ENCODE measurements at regions not wholly inside any gene's neighbourhood (a gene's known extent, or its start where the extent isn't known, plus 50 kb on each side); places are given as distances from the start of the nearest gene placed in this dataset.

DNA sequence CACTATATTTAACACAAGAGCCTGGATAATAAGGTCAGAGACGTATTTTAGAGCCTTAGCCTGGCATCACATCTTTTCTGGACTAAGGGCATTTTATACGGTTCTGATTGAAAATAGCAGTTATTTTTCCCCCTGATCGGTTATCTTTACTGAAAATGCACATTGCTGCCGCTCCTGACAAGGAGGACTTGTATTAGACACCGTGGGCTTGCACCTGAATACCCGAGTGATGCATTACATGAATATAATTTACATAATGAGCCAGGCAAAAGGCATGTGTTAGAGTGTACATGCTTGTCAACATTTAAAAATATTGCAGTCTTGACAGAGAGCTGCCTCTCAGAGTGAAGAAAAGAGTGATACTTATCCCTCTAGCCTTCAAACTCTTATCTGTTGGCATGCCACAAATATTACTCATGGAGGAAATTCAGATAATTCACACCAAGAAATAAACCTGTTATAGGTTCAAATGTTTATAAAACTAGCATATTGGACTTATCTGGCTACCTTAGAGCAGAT, 470.5 kb upstream of the ETAA1 start:
- no peak overlapping the region for H3K27ac ChIP-seq
- H4K20me1 ChIP-seq = no peaks in the 10 kb centered on the region
- no peak overlapping the region for H3K4me3 ChIP-seq
- no peaks in the 10 kb centered on the region for H3K9me3 ChIP-seq (replicated peaks in 1 of 11)
- no peaks in the 10 kb centered on the region for H3K4me1 ChIP-seq
- H3K9ac ChIP-seq = no peak overlapping the region
- no peak for TF ChIP-seq Cebpa-rat (IDR thresholded peaks at IDR 0.05)
- no peaks in the 10 kb centered on the region for H3K36me3 ChIP-seq
- no peak overlapping the region for H3K4me2 ChIP-seq
- no peaks in the 10 kb centered on the region for H3K27me3 ChIP-seq

DNA sequence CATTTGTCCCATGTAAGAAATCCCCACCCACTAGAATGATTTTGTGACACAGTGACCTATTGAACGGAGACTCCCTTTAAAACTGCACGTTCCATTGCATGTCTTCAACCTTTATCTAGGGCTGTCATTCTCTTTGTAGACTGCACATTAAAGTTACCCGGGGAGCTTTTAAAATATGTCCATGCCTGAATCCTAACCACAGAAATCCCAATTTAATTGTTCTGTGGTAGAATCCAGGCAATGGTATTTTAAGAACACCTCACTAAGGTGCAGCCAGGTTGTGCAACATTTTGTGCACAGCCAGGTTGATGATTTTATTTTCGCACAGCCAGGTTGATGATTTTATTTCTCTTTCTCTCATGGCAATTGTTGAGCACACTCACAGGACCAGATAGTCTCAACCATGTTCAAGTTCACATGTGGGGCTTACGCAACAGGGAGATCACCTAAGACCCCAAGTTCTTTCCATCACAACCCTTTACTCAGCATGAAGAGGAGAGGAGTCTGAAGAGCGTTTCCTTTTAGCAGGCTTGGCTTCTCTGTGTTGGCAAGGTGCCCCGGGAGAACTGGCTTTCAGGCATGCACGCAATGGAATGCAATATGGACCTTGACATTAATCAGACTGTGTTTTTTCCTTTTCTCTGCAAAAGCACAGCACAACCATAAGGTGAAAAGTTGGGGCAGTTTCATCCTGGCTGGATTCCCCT, 467.3 kb upstream of the ETAA1 start:
- peak in 3 of 11 experiments; percentile 14 to 35 (median 15); a peak in 1 of 22 replicates for TF ChIP-seq Cebpa-rat (IDR thresholded peaks at IDR 0.05)
- no peak overlapping the region for H3K4me3 ChIP-seq
- no peak overlapping the region for H3K9ac ChIP-seq
- H3K4me1 ChIP-seq = no peaks in the 10 kb centered on the region
- H3K36me3 ChIP-seq = no peaks in the 10 kb centered on the region
- H3K4me2 ChIP-seq = no peak overlapping the region
- H3K27me3 ChIP-seq = no peaks in the 10 kb centered on the region
- H4K20me1 ChIP-seq = no peaks in the 10 kb centered on the region
- no peak overlapping the region for H3K27ac ChIP-seq
- no peaks in the 10 kb centered on the region for H3K9me3 ChIP-seq (replicated peaks in 1 of 11)

DNA sequence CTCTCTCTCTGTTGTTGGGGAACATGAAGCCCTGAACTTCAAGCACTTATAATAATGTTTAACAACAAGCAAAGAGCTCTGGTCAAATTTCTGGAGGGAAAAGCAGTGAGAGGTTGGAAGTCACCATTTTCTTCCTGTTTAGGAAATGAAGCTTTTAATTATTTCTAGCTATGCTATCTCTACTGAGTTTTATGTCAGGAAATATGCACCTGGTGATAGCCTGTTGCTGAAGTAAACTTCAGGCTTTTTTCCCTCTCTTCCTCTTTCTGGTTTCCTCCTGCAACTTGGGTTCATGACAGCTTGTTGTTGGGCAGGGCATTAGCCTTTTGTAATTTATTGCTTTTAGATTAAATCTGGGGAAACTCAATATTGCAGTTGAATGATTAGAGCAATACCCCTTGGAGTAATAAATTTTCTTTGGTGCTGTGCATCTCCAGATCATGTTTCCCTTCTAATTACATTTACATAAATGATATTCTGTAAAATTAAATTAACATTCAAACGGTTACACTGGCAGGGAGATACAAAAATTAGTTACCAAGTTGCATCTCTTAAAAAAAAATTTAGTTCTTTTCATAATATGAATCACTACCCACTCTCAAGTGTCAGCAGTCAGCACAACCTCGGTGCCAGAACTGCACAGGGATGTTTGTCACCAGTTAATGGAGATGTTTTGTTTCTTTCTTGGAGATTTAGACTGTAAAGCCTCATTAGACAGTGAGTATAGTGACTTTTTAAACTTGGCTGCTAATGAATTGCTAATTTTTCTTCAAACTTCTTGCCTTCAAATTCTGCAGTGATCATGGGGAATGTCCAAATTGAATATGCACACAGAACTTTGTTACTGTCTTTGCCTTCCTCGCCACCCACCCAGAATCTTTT, 466.6 kb upstream of the ETAA1 start:
- Histone ChIP-seq H3K9me3 (replicated peaks in 1 of 11) (no peaks in the 10 kb centered on the region), H3K9ac (no peak overlapping the region), H3K27me3 (no peaks in the 10 kb centered on the region), H3K27ac (no peak overlapping the region), H3K4me2 (no peak overlapping the region), H4K20me1 (no peaks in the 10 kb centered on the region), H3K4me1 (no peaks in the 10 kb centered on the region), H3K36me3 (no peaks in the 10 kb centered on the region), H3K4me3 (no peak overlapping the region)
- no peak for TF ChIP-seq Cebpa-rat (IDR thresholded peaks at IDR 0.05)

DNA sequence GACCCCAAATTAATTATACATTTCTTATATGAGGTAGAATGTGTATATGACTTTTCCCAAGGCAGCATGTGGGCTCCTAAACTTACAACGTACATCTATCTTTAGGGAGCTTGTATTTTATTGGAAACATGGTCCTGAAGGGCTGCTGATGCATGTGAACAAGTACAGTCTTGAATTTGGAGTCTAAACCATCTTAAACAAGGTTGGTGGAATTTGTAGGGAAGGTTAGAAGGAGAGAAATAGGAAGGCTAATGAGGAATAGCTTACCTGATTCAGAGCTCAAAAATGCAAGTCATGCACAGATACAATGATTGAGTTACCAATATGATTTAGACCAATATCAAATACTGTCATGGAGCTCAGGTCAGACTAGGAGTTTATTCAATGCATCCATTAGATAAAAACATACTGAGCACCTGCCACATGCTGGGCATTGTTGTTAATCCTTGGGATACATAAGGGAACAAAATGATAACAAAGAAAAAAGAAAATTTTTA, 458.6 kb upstream of the ETAA1 start:
- Histone ChIP-seq H3K9ac (no peak overlapping the region), H3K4me2 (no peak overlapping the region), H3K9me3 (replicated peaks in 1 of 11) (no peaks in the 10 kb centered on the region), H3K4me1 (no peaks in the 10 kb centered on the region; a peak in 1 of 20 replicates), H3K27ac (no peak overlapping the region), H3K27me3 (no peaks in the 10 kb centered on the region), H4K20me1 (no peaks in the 10 kb centered on the region), H3K4me3 (no peak overlapping the region), H3K36me3 (no peaks in the 10 kb centered on the region)
- no peak for TF ChIP-seq Cebpa-rat (IDR thresholded peaks at IDR 0.05)

DNA sequence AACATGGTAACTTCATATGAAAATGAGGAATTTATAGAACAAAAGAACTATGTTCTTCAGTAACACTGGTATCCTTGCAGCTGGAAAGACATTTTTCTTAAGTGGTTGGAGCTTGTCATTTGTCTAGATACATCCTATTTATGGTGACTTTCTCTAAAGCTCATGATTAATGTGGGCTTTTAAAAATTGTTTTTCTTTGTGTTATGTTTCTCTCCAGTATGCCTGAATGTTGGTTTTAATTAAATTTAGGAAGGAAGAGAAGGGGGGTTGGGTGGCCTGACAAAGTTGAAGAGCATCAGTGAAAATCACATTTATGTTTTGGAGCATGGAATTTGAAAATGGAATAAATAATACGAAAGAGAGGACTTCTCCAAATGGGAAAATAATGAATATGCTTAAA, 457.1 kb upstream of the ETAA1 start:
- no peak for TF ChIP-seq Cebpa-rat (IDR thresholded peaks at IDR 0.05)
- Histone ChIP-seq H3K36me3 (no peaks in the 10 kb centered on the region), H4K20me1 (no peaks in the 10 kb centered on the region), H3K9me3 (replicated peaks in 1 of 11) (no peaks in the 10 kb centered on the region), H3K4me2 (no peak overlapping the region), H3K4me3 (no peak overlapping the region), H3K27ac (no peak overlapping the region), H3K9ac (no peak overlapping the region), H3K4me1 (no peaks in the 10 kb centered on the region; a peak in 1 of 20 replicates), H3K27me3 (no peaks in the 10 kb centered on the region)

DNA sequence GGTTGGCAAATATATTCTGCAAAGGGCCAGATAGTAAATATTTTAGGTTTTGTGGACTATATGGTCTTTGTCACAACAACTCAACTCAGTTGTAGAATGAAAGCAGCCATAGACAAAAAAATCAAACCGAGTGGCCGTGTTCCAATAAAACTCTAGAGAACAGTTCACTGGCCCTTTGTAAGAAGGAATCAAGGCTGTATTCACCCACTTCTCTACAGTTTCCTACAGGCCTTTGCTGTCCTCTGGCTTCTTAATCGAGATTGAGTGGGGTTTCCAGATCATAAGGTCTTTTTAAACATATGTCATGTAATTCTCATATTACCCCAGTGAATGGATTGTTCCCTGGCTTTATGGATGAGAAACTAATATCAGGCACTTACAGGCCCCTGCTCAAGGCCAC, 448.9 kb upstream of the ETAA1 start:
- H3K27ac ChIP-seq = no peak overlapping the region
- no peak overlapping the region for H3K4me2 ChIP-seq
- TF ChIP-seq Cebpa-rat (IDR thresholded peaks at IDR 0.05) = no peak

DNA sequence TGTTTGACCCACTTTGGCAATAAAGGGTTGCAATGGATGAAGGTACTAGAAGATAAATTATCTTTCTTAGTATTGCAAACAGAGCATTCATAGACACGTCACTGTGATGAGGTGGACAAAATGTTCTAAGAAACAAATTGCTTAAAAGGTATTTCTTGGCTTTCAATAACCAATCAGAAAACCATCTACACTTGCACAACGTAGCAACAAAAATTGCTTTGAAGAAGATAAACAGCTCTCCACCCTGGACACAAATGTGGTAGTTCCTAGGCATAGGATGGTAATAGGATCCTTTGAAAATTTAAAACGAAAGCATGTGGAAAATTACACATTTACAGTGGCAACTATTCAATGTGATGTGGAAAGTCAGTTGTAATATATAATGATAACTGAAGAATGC, 439.9 kb upstream of the ETAA1 start:
- Histone ChIP-seq H3K9me3 (replicated peaks in 1 of 11) (no peaks in the 10 kb centered on the region), H3K9ac (no peak overlapping the region), H3K4me2 (no peak overlapping the region), H3K4me1 (peaks cover 0 to 10% (median 7%) of the 10 kb centered on the region in 10 experiments; a peak in 10 of 20 replicates), H3K27ac (no peak overlapping the region), H3K4me3 (no peak overlapping the region), H3K36me3 (no peaks in the 10 kb centered on the region), H4K20me1 (no peaks in the 10 kb centered on the region), H3K27me3 (no peaks in the 10 kb centered on the region)
- no peak for TF ChIP-seq Cebpa-rat (IDR thresholded peaks at IDR 0.05)

More for the DNA sequence above, 448.9 kb upstream of the ETAA1 start:
- no peaks in the 10 kb centered on the region for H3K27me3 ChIP-seq
- H3K36me3 ChIP-seq = no peaks in the 10 kb centered on the region
- no peak overlapping the region for H3K9ac ChIP-seq
- H3K4me1 ChIP-seq = no peaks in the 10 kb centered on the region
- H3K4me3 ChIP-seq = no peak overlapping the region
- no peaks in the 10 kb centered on the region for H4K20me1 ChIP-seq
- no peaks in the 10 kb centered on the region for H3K9me3 ChIP-seq (replicated peaks in 1 of 11)

DNA sequence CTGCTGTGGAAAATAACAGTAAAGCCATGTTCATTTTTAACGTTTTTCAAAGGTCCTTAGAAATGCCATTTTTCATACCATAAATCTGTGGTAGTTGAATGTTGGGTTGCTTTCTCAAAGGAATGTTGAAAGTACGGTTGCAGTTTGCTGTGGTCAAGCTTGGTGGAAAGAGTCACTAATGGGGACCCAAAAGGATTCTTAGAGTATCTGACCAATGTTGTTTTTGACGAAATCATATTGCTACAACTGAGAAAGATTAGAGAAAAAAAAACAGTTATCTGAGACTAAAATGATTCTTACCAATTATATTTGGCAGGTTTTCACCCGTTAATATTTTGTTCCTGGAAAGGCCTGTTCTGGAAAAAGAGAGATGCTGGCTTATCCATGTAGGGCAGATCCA, 439.5 kb upstream of the ETAA1 start:
- Histone ChIP-seq H3K36me3 (no peaks in the 10 kb centered on the region), H3K4me3 (no peak overlapping the region), H3K4me1 (peaks cover 0 to 10% (median 7%) of the 10 kb centered on the region in 10 experiments; a peak in 10 of 20 replicates), H3K4me2 (no peak overlapping the region), H3K9me3 (replicated peaks in 1 of 11) (no peaks in the 10 kb centered on the region), H3K27ac (no peak overlapping the region), H3K9ac (no peak overlapping the region), H4K20me1 (no peaks in the 10 kb centered on the region), H3K27me3 (no peaks in the 10 kb centered on the region)
- no peak for TF ChIP-seq Cebpa-rat (IDR thresholded peaks at IDR 0.05)

DNA sequence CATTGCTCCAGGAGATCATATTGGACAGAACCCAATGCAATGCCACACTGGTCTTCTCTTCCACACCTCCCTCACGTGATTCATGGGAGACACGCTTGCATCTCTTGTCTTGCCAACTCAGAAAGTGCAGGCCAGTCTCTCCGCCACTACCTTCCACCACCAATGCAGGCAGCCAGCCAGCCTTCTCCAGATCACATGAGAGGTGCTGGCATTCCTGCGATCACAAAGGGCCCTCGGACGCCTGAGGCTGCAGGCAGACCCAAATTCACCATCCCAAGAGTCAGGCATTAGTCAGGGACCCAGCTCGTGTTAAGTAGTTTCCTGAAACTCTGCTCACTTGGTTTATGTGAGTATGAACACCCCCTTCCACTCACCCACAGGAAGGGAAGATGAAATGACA, 437.0 kb upstream of the ETAA1 start:
- H4K20me1 ChIP-seq = no peaks in the 10 kb centered on the region
- no peaks in the 10 kb centered on the region for H3K27me3 ChIP-seq
- H3K36me3 ChIP-seq = no peaks in the 10 kb centered on the region
- TF ChIP-seq Cebpa-rat (IDR thresholded peaks at IDR 0.05) = no peak
- no peaks in the 10 kb centered on the region for H3K9me3 ChIP-seq (replicated peaks in 1 of 11)
- no peak overlapping the region for H3K4me3 ChIP-seq
- no peak overlapping the region for H3K27ac ChIP-seq
- no peak overlapping the region for H3K9ac ChIP-seq
- H3K4me2 ChIP-seq = peak overlapping the region in 8 of 11 experiments; percentile 2 to 63 (median 34); a peak in 11 of 22 replicates
- H3K4me1 ChIP-seq = peaks cover 0 to 10% (median 7%) of the 10 kb centered on the region in 10 experiments; a peak in 10 of 20 replicates

Measured in BLaER1 treated with 17β-estradiol and CSF1 and Interleukin-3, amounts not matched to agents 10 nM and 100 nM (cell line).